ENCODE measurements at regions not wholly inside any gene's neighbourhood (a gene's known extent, or its start where the extent isn't known, plus 50 kb on each side); places are given as distances from the start of the nearest gene placed in this dataset.

DNA sequence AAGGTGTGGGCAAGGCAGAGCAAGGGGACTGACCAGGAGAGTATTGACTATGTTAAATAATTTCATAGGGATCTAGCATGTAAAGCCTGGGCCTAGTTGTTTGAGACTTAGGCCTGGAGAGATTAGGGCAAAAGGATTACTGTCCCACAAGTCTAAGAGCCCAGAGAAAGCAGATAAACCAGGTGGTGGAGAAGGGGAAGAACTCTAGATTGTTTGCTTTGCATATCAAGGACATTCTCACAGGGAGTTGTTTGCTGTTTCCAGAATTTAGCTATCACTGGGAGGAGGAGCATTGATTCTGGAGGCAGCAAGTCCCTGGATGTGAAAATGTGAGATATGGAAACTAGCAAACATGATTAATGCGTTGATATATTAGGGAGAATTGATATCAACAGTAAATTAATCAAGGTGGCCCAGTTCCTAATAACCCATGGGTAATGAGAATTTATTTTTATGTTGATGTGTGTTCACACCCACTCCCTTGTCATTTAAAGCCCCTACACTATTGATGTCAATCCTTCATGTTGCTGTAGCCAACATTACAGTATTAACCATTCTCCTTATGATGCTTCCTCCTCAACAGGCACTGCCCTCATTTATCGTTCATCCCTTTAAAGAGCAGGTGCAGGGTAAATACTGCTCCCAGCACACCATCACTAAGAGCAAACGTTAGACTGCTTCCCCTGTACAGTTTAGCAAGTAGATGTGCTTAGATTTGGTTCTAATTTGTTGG, 1666.7 kb upstream of the FLRT2 start:
- ChIA-PET POLR2A (no interaction called here), CTCF (no interaction called here)
- TF ChIP-seq ARNT (IDR thresholded peaks at IDR 0.05): no peak
- no peak for TF ChIP-seq LEF1 (IDR thresholded peaks at IDR 0.05; ENCODE audit: borderline replicate concordance)
- TF ChIP-seq SUZ12 (IDR thresholded peaks at IDR 0.05): no peak
- TF ChIP-seq ZNF384 (IDR thresholded peaks at IDR 0.05): no peak
- TF ChIP-seq NFRKB (IDR thresholded peaks at IDR 0.05): no peak
- TF ChIP-seq CTBP1 (IDR thresholded peaks at IDR 0.05; ENCODE audit: borderline replicate concordance): no peak
- TF ChIP-seq TARDBP (IDR thresholded peaks at IDR 0.05): no peak
- no peak for TF ChIP-seq FOXA1 (IDR thresholded peaks at IDR 0.05)
- TF ChIP-seq HDGF (IDR thresholded peaks at IDR 0.05; ENCODE audit: borderline replicate concordance): no peak
- no peak for TF ChIP-seq SP1 (IDR thresholded peaks at IDR 0.05)
- no peak for TF ChIP-seq L3MBTL2 (conservative IDR thresholded peaks at IDR 0.05)
- TF ChIP-seq FOXK2 (IDR thresholded peaks at IDR 0.05): no peak
- no peak for DNase-seq (ENCODE audit: extremely low spot score)

DNA sequence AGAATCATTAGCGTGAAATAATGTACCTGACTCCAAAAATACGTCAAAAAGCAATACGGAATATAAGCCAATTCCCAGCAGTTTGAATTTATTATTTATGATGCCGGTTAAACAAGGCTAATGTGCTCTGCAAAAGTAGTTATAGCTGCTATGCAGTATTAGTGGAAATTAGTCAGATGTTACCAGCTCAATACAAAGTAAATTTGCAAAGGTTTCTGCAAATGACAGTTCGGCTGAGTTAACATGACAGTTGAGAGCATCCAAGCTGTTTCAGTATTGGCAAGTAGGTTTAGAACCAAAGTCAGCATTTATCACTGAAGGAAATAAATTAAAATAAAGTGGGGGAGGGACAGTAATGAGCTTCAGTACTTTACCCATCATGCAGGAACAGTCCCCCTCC, 1665.8 kb upstream of the FLRT2 start:
- ChIA-PET POLR2A (no interaction called here), CTCF (no interaction called here)
- no peak for TF ChIP-seq FOXK2 (IDR thresholded peaks at IDR 0.05)
- no peak for TF ChIP-seq FOXA1 (IDR thresholded peaks at IDR 0.05)
- no peak for TF ChIP-seq FOXM1 (IDR thresholded peaks at IDR 0.05; ENCODE audit: borderline replicate concordance)
- TF ChIP-seq L3MBTL2 (conservative IDR thresholded peaks at IDR 0.05): no peak
- no peak for TF ChIP-seq SUZ12 (IDR thresholded peaks at IDR 0.05)
- TF ChIP-seq, protein P1, sequence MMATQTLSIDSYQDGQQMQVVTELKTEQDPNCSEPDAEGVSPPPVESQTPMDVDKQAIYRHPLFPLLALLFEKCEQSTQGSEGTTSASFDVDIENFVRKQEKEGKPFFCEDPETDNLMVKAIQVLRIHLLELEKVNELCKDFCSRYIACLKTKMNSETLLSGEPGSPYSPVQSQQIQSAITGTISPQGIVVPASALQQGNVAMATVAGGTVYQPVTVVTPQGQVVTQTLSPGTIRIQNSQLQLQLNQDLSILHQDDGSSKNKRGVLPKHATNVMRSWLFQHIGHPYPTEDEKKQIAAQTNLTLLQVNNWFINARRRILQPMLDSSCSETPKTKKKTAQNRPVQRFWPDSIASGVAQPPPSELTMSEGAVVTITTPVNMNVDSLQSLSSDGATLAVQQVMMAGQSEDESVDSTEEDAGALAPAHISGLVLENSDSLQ (IDR thresholded peaks at IDR 0.05): no peak
- TF ChIP-seq NFRKB (IDR thresholded peaks at IDR 0.05): no peak
- no peak for TF ChIP-seq ELF4 (IDR thresholded peaks at IDR 0.05)
- no peak for DNase-seq (ENCODE audit: extremely low spot score)

DNA sequence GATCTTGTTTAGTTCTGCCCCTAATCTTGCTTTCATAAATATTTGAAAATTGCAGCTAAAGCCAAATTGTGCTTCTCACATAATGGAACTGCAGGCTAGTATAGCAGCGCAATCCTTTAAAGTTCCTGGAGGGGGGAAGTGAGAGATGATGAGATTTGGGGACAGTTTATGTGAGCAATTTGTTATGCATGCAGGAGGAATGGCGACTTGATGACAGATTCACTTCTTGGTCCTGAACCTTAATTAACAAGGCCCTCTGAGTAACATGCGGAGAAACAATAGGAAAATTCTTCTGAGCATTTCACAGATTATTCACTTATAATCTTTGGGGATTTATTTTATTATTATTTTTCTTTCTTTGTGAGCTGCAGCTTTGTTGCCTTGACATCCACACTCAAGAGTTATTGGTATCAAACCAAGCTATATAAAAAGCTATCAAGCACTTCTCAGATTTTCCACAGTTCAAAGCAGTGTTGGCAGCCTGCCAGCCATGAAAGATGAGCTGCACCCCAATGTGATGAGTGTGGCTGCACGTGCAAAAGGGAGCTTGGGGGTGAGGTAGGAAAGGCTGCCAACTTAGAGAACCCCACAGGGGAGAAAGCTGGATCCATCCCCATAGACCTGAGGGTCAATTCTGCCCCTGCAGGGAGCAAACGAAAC, 1662.2 kb upstream of the FLRT2 start:
- TF ChIP-seq FOXA1 (IDR thresholded peaks at IDR 0.05): no peak
- no peak for TF ChIP-seq ARNT (IDR thresholded peaks at IDR 0.05)
- TF ChIP-seq LEF1 (IDR thresholded peaks at IDR 0.05; ENCODE audit: borderline replicate concordance): no peak
- no peak for TF ChIP-seq ZNF384 (IDR thresholded peaks at IDR 0.05)
- TF ChIP-seq SP1 (IDR thresholded peaks at IDR 0.05): no peak
- TF ChIP-seq BHLHE40 (IDR thresholded peaks at IDR 0.05; ENCODE audit: borderline replicate concordance): no peak
- no peak for TF ChIP-seq ELF4 (IDR thresholded peaks at IDR 0.05)
- TF ChIP-seq L3MBTL2 (conservative IDR thresholded peaks at IDR 0.05): no peak
- TF ChIP-seq SUZ12 (IDR thresholded peaks at IDR 0.05): no peak
- no peak for TF ChIP-seq FOXM1 (IDR thresholded peaks at IDR 0.05; ENCODE audit: borderline replicate concordance)
- TF ChIP-seq CTBP1 (IDR thresholded peaks at IDR 0.05; ENCODE audit: borderline replicate concordance): no peak
- no peak for TF ChIP-seq FOXK2 (IDR thresholded peaks at IDR 0.05)
- ChIA-PET POLR2A (interaction anchor here (0.7 kb wide), 1 partner anchor 242 kb away, joined by 3 read pairs; no protein-coding TSS in a partner anchor), CTCF (no interaction called here)
- DNase-seq (ENCODE audit: extremely low spot score): no peak

DNA sequence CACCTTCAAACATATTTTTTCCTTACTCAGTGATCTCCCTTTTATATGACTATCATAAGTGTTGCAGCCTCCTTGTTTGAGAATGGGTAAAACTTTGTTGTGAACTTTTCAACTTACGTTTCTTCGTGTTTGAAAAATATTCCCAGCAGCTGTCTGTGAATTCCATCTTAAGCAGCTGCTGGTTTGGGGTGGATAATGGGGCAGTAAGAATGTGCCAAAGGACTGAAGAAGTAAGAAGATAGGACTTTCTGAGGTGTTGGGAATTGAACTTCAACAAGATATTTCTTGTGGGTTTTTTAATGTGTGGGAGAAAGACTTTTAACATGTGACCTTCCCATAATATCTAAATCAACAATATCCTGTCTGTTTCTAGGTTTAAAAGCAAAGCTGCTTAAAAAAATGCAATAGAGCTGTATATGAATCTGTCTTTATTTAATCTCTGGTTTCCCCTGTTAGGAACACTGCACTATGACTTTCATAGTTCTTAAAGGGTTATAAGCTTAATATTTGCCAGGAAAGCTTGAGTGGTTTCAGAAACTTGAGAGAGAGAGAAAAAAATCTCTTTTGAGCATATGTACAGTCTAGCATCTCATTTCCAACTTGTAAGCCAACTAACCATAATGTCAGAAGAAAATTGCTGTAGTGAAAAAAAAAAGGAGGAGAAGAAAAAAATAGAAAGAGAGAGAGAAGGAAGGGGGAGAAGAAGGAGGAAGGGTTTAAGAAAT, 1659.2 kb upstream of the FLRT2 start:
- ChIA-PET POLR2A (no interaction called here), CTCF (no interaction called here)
- no peak for DNase-seq (ENCODE audit: extremely low spot score)
- TF ChIP-seq FOXA1 (IDR thresholded peaks at IDR 0.05) (no peak), ZNF384 (IDR thresholded peaks at IDR 0.05) (no peak)

DNA sequence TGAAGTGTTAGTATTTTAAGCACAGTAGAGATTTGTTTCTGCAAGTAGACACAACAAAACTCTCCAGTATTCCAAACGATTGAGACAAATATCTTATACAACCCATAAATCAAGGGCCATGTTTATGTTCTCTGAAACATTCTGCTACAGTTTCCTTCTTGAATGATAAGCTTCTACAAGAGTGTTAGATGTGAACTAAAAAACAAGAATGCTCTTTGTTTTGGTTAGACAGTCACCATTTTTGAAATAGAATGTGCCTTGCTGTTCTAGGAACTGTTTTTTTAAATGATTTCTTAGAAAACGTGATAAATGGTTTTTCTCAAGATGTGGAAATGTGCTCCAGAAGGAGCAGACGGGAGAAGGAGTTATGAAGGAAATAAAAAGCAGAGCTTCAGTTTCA, 1656.3 kb upstream of the FLRT2 start:
- no peak for DNase-seq (ENCODE audit: extremely low spot score)
- ChIA-PET POLR2A (no interaction called here), CTCF (no interaction called here)
- TF ChIP-seq FOXM1 (IDR thresholded peaks at IDR 0.05; ENCODE audit: borderline replicate concordance) (no peak), ELF4 (IDR thresholded peaks at IDR 0.05) (no peak), ZNF384 (IDR thresholded peaks at IDR 0.05) (no peak), FOXA1 (IDR thresholded peaks at IDR 0.05) (no peak), SP1 (IDR thresholded peaks at IDR 0.05) (no peak), NFRKB (IDR thresholded peaks at IDR 0.05) (no peak), LEF1 (IDR thresholded peaks at IDR 0.05; ENCODE audit: borderline replicate concordance) (no peak), BHLHE40 (IDR thresholded peaks at IDR 0.05; ENCODE audit: borderline replicate concordance) (no peak), L3MBTL2 (conservative IDR thresholded peaks at IDR 0.05) (no peak), CTBP1 (IDR thresholded peaks at IDR 0.05; ENCODE audit: borderline replicate concordance) (no peak)

DNA sequence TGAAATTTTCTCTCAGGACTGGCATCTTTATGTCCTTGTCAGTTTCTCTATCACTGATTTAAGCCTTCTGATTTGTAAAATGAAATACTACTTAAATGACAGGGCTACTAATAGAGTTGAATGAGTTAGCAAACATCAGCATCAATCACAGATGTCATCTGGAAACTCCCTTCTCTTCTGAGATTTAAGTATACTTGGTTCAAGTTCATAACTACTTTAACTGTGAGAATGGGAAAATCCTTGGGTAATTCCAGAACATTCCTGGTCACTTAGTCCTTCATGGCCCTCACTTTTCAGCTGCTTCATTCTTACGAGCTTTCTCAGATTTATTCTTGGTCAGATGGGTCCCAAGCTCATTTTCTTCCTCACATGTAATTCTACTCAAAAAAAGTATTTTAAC, 1655.3 kb upstream of the FLRT2 start:
- CTCF ChIA-PET: no interaction called here
- DNase-seq (ENCODE audit: extremely low spot score): no peak
- POLR2A ChIA-PET: no interaction called here
- TF ChIP-seq SP1 (IDR thresholded peaks at IDR 0.05): no peak

DNA sequence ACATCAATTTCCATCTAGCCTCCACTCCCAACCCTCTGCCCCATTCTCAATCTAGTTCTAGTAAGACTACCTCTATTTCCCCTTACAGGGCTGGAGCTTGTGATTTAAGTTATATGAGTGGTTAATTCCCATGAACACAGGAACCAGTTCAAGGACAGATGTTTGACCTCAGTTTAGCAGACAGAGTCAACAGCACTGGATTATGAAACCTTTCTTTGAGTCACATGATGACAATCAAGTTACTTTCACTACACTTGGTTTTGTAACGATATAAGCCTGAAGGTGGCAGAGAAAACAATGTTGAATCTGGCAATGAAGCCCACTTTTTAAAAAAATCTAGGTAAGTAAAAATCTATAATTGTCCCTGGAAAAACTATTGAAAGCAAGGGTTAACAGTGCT, 1646.2 kb upstream of the FLRT2 start:
- ChIA-PET POLR2A (no interaction called here), CTCF (no interaction called here)
- DNase-seq (ENCODE audit: extremely low spot score): no peak
- TF ChIP-seq ARNT (IDR thresholded peaks at IDR 0.05) (no peak), ELF4 (IDR thresholded peaks at IDR 0.05) (no peak), SP1 (IDR thresholded peaks at IDR 0.05) (no peak), ZNF384 (IDR thresholded peaks at IDR 0.05) (no peak), FOXM1 (IDR thresholded peaks at IDR 0.05; ENCODE audit: borderline replicate concordance) (no peak), LEF1 (IDR thresholded peaks at IDR 0.05; ENCODE audit: borderline replicate concordance) (no peak), FOXA1 (IDR thresholded peaks at IDR 0.05) (no peak), BHLHE40 (IDR thresholded peaks at IDR 0.05; ENCODE audit: borderline replicate concordance) (no peak), TARDBP (IDR thresholded peaks at IDR 0.05) (no peak), NFRKB (IDR thresholded peaks at IDR 0.05) (no peak)
